ENCODE measurements at regions not wholly inside any gene's neighbourhood (a gene's known extent, or its start where the extent isn't known, plus 50 kb on each side); places are given as distances from the start of the nearest gene placed in this dataset.
"Not testable (repeated sequence)": the region's sequence is repeated elsewhere in the genome, so short reads cannot be mapped to it uniquely, and the experiment has no call there.

- DNase-seq (ENCODE audit: low read depth in 2 of 2): no peak
Measured at GRCh38 chr2:225824748-225825449, 425.4 kb downstream of the NYAP2 start.

GRCh38 chr2:225821351-225821750 is 421.8 kb downstream of the NYAP2 start:
- no peak for DNase-seq (ENCODE audit: low read depth in 2 of 2)

GRCh38 chr2:225820826-225821225 is 421.3 kb downstream of the NYAP2 start:
- DNase-seq (ENCODE audit: low read depth in 2 of 2): no peak

GRCh38 chr2:225814554-225814953 is 415.0 kb downstream of the NYAP2 start:
- no peak for DNase-seq (ENCODE audit: low read depth in 2 of 2)

GRCh38 chr2:225806105-225806504 is 406.6 kb downstream of the NYAP2 start:
- DNase-seq (ENCODE audit: low read depth in 2 of 2): peak in 1 of 2 experiments; percentile 2

- DNase-seq (ENCODE audit: low read depth in 2 of 2): not testable (repeated sequence)
Measured at GRCh38 chr2:225802076-225802475, 402.6 kb downstream of the NYAP2 start.

- DNase-seq (ENCODE audit: low read depth in 2 of 2): no peak
Measured at GRCh38 chr2:225797394-225797793, 397.9 kb downstream of the NYAP2 start.

- no peak for DNase-seq (ENCODE audit: low read depth in 2 of 2)
Measured at GRCh38 chr2:225794652-225795400, 395.3 kb downstream of the NYAP2 start.

GRCh38 chr2:225793736-225794550 is 394.4 kb downstream of the NYAP2 start:
- DNase-seq (ENCODE audit: low read depth in 2 of 2): no peak

GRCh38 chr2:225788571-225789094 is 389.1 kb downstream of the NYAP2 start:
- no peak for DNase-seq (ENCODE audit: low read depth in 2 of 2)

- DNase-seq (ENCODE audit: low read depth in 2 of 2): no peak
Measured at GRCh38 chr2:225787497-225787896, 388.0 kb downstream of the NYAP2 start.

GRCh38 chr2:225781991-225782390 is 382.5 kb downstream of the NYAP2 start:
- no peak for DNase-seq (ENCODE audit: low read depth in 2 of 2)

- DNase-seq (ENCODE audit: low read depth in 2 of 2): no peak
Measured at GRCh38 chr2:225781145-225781544, 381.6 kb downstream of the NYAP2 start.

- peak in 1 of 2 experiments; percentile 10 for DNase-seq (ENCODE audit: low read depth in 2 of 2)
Measured at GRCh38 chr2:225779829-225780228, 380.3 kb downstream of the NYAP2 start.

GRCh38 chr2:225773148-225773547 is 373.6 kb downstream of the NYAP2 start:
- DNase-seq (ENCODE audit: low read depth in 2 of 2): no peak

- DNase-seq (ENCODE audit: low read depth in 2 of 2): no peak
Measured at GRCh38 chr2:225771701-225772100, 372.2 kb downstream of the NYAP2 start.

GRCh38 chr2:225768741-225769140 is 369.2 kb downstream of the NYAP2 start:
- DNase-seq (ENCODE audit: low read depth in 2 of 2): no peak

GRCh38 chr2:225766431-225766830 is 366.9 kb downstream of the NYAP2 start:
- DNase-seq (ENCODE audit: low read depth in 2 of 2): no peak

GRCh38 chr2:225765820-225766219 is 366.3 kb downstream of the NYAP2 start:
- DNase-seq (ENCODE audit: low read depth in 2 of 2): no peak

GRCh38 chr2:225764346-225764745 is 364.8 kb downstream of the NYAP2 start:
- no peak for DNase-seq (ENCODE audit: low read depth in 2 of 2)

- no peak for DNase-seq (ENCODE audit: low read depth in 2 of 2)
Measured at GRCh38 chr2:225763711-225764110, 364.2 kb downstream of the NYAP2 start.

- no peak for DNase-seq (ENCODE audit: low read depth in 2 of 2)
Measured at GRCh38 chr2:225761396-225761795, 361.9 kb downstream of the NYAP2 start.

Data from fibroblast of skin of left quadriceps (primary cell).